ENCODE measurements at regions not wholly inside any gene's neighbourhood (a gene's known extent, or its start where the extent isn't known, plus 50 kb on each side); places are given as distances from the start of the nearest gene placed in this dataset.
A peak's percentile ranks its signal among the peaks of the same experiment; 100 is the strongest.

GRCh38 chr1:94656967-94657366 is 115.4 kb upstream of the F3 start:
- Histone ChIP-seq H4K20me1 (ENCODE audit: insufficient read depth) (no peaks in the 10 kb centered on the region), H3K4me1 (replicated peaks; ENCODE audit: insufficient read depth) (peaks cover 56% of the 10 kb centered on the region), H2AFZ (no peak overlapping the region), H3K27ac (0 out of 2 replicates have a peak overlapping the region, but pooled peaks have one; percentile 14), H3K36me3 (ENCODE audit: low read depth) (no peaks in the 10 kb centered on the region), H3K9me2 (ENCODE audit: insufficient read depth) (no peaks in the 10 kb centered on the region), H3K4me3 (no peak overlapping the region), H3K9me3 (ENCODE audit: insufficient read depth, low read depth) (no peaks in the 10 kb centered on the region), H3K79me2 (ENCODE audit: low read depth) (no peaks in the 10 kb centered on the region), H3K27me3 (ENCODE audit: insufficient read depth, low read depth) (no peaks in the 10 kb centered on the region), H3K4me2 (no peak overlapping the region), H3F3A (ENCODE audit: insufficient read depth, low read depth) (peaks cover 51% of the 10 kb centered on the region)
- intact Hi-C loops (cut with micrococcal nuclease; ENCODE audit: unreplicated experiment), result no loop called here
- DNase-seq, result no peak
- POLR2A ChIA-PET (ENCODE audit: unreplicated experiment), result no interaction called here
- TSS peak; percentile 16 for BruUV-seq (replicated peaks)
- CTCF ChIA-PET, result no interaction called here
- TF ChIP-seq CTCF (conservative IDR thresholded peaks at IDR 0.05), result no peak
- no peak for TF ChIP-seq EZH2 (IDR thresholded peaks at IDR 0.05; ENCODE audit: low read depth)

- Histone ChIP-seq H3K79me2 (ENCODE audit: low read depth) (no peaks in the 10 kb centered on the region), H2AFZ (no peak overlapping the region), H3K4me3 (no peak overlapping the region), H3K27ac (peak overlapping the region; percentile 82), H3K9me3 (ENCODE audit: insufficient read depth, low read depth) (no peaks in the 10 kb centered on the region), H3K4me2 (peak overlapping the region; percentile 41), H3F3A (ENCODE audit: insufficient read depth, low read depth) (peaks cover 48% of the 10 kb centered on the region), H3K4me1 (replicated peaks; ENCODE audit: insufficient read depth) (peaks cover 51% of the 10 kb centered on the region), H3K27me3 (ENCODE audit: insufficient read depth, low read depth) (no peaks in the 10 kb centered on the region), H4K20me1 (ENCODE audit: insufficient read depth) (no peaks in the 10 kb centered on the region), H3K36me3 (ENCODE audit: low read depth) (no peaks in the 10 kb centered on the region), H3K9me2 (ENCODE audit: insufficient read depth) (no peaks in the 10 kb centered on the region)
- intact Hi-C loops (cut with micrococcal nuclease; ENCODE audit: unreplicated experiment), result no loop called here
- ChIA-PET CTCF (no interaction called here), POLR2A (ENCODE audit: unreplicated experiment) (interaction anchor here (0.5 to 1.1 kb wide), 6 partner anchors 30 to 208 kb away, joined by 3 to 5 read pairs (median 3); no protein-coding TSS in a partner anchor)
- TF ChIP-seq EZH2 (IDR thresholded peaks at IDR 0.05; ENCODE audit: low read depth) (no peak), CTCF (conservative IDR thresholded peaks at IDR 0.05) (no peak)
- no peak for DNase-seq
- no TSS peak for BruUV-seq (replicated peaks)
Observed at GRCh38 chr1:94654919-94655318, 113.4 kb upstream of the F3 start.

GRCh38 chr1:94654459-94654858 is 112.9 kb upstream of the F3 start:
- peak in 1 of 2 experiments; percentile 52 for DNase-seq
- no TSS peak for BruUV-seq (replicated peaks)
- ChIA-PET CTCF (interaction anchor here (0.6 kb wide), 1 partner anchor 16 kb away, joined by 3 read pairs; no protein-coding TSS in a partner anchor), POLR2A (ENCODE audit: unreplicated experiment) (interaction anchor here (0.5 to 1.1 kb wide), 10 partner anchors 15 to 209 kb away, joined by 3 to 7 read pairs (median 4); no protein-coding TSS in a partner anchor)
- peak overlapping the region; percentile 41 for H3K4me2 ChIP-seq
- H3K9me2 ChIP-seq (ENCODE audit: insufficient read depth), result no peaks in the 10 kb centered on the region
- no peak overlapping the region for H3K4me3 ChIP-seq
- intact Hi-C loops (cut with micrococcal nuclease; ENCODE audit: unreplicated experiment), result no loop called here
- H3K4me1 ChIP-seq (replicated peaks; ENCODE audit: insufficient read depth), result peaks cover 55% of the 10 kb centered on the region
- H3K9me3 ChIP-seq (ENCODE audit: insufficient read depth, low read depth), result no peaks in the 10 kb centered on the region
- H3K27ac ChIP-seq, result peak overlapping the region; percentile 82
- no peaks in the 10 kb centered on the region for H3K36me3 ChIP-seq (ENCODE audit: low read depth)
- H3K27me3 ChIP-seq (ENCODE audit: insufficient read depth, low read depth), result no peaks in the 10 kb centered on the region
- no peaks in the 10 kb centered on the region for H4K20me1 ChIP-seq (ENCODE audit: insufficient read depth)
- H2AFZ ChIP-seq, result no peak overlapping the region
- no peak for TF ChIP-seq CTCF (conservative IDR thresholded peaks at IDR 0.05)
- no peak for TF ChIP-seq EZH2 (IDR thresholded peaks at IDR 0.05; ENCODE audit: low read depth)
- H3F3A ChIP-seq (ENCODE audit: insufficient read depth, low read depth), result peaks cover 53% of the 10 kb centered on the region
- no peaks in the 10 kb centered on the region for H3K79me2 ChIP-seq (ENCODE audit: low read depth)

All from PC-9 (cell line).